ENCODE measurements at regions not wholly inside any gene's neighbourhood (a gene's known extent, or its start where the extent isn't known, plus 50 kb on each side); places are given as distances from the start of the nearest gene placed in this dataset.

- no peak for TF ChIP-seq RAD21 (conservative IDR thresholded peaks at IDR 0.05 in 1 of 2, IDR thresholded peaks at IDR 0.05 in 1 of 2)
- TF ChIP-seq, protein P1, sequence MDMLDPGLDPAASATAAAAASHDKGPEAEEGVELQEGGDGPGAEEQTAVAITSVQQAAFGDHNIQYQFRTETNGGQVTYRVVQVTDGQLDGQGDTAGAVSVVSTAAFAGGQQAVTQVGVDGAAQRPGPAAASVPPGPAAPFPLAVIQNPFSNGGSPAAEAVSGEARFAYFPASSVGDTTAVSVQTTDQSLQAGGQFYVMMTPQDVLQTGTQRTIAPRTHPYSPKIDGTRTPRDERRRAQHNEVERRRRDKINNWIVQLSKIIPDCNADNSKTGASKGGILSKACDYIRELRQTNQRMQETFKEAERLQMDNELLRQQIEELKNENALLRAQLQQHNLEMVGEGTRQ (IDR thresholded peaks at IDR 0.05), result no peak
- TF ChIP-seq CHD4 (IDR thresholded peaks at IDR 0.05; ENCODE audit: borderline replicate concordance), result no peak
- TF ChIP-seq, protein P2, sequence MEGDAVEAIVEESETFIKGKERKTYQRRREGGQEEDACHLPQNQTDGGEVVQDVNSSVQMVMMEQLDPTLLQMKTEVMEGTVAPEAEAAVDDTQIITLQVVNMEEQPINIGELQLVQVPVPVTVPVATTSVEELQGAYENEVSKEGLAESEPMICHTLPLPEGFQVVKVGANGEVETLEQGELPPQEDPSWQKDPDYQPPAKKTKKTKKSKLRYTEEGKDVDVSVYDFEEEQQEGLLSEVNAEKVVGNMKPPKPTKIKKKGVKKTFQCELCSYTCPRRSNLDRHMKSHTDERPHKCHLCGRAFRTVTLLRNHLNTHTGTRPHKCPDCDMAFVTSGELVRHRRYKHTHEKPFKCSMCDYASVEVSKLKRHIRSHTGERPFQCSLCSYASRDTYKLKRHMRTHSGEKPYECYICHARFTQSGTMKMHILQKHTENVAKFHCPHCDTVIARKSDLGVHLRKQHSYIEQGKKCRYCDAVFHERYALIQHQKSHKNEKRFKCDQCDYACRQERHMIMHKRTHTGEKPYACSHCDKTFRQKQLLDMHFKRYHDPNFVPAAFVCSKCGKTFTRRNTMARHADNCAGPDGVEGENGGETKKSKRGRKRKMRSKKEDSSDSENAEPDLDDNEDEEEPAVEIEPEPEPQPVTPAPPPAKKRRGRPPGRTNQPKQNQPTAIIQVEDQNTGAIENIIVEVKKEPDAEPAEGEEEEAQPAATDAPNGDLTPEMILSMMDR (IDR thresholded peaks at IDR 0.05), result no peak
- TF ChIP-seq ZSCAN20 (CRISPR knock-in tag; IDR thresholded peaks at IDR 0.05), result no peak
- TF ChIP-seq KDM1A (IDR thresholded peaks at IDR 0.05; ENCODE audit: low read depth), result no peak
- no peak for TF ChIP-seq SMC3 (IDR thresholded peaks at IDR 0.05)
- TF ChIP-seq BHLHE40 (IDR thresholded peaks at IDR 0.05; ENCODE audit: low read depth, low read length), result no peak
- TF ChIP-seq MAZ (IDR thresholded peaks at IDR 0.05; ENCODE audit: borderline replicate concordance, low read depth, low read length), result no peak
Observed at GRCh38 chr21:35401476-35401875, 352.4 kb upstream of the RUNX1 start.

Measured in A549 (cell line).